ENCODE measurements at regions not wholly inside any gene's neighbourhood (a gene's known extent, or its start where the extent isn't known, plus 50 kb on each side); places are given as distances from the start of the nearest gene placed in this dataset.

- no peak for TF ChIP-seq MGA (IDR thresholded peaks at IDR 0.05)
- no peak for TF ChIP-seq MCM3 (IDR thresholded peaks at IDR 0.05)
- no peak for TF ChIP-seq FOXK2 (conservative IDR thresholded peaks at IDR 0.05 in 1 of 2, IDR thresholded peaks at IDR 0.05 in 1 of 2; ENCODE audit: low read depth in 2 of 2)
- TF ChIP-seq SRSF7 (optimal IDR thresholded peaks at IDR 0.05; ENCODE audit: low read depth, low read length): no peak
Observed at GRCh38 chr3:66107855-66108254, 69.1 kb upstream of the MAGI1 start (continued).
